ENCODE measurements at regions not wholly inside any gene's neighbourhood (a gene's known extent, or its start where the extent isn't known, plus 50 kb on each side); places are given as distances from the start of the nearest gene placed in this dataset.

DNA sequence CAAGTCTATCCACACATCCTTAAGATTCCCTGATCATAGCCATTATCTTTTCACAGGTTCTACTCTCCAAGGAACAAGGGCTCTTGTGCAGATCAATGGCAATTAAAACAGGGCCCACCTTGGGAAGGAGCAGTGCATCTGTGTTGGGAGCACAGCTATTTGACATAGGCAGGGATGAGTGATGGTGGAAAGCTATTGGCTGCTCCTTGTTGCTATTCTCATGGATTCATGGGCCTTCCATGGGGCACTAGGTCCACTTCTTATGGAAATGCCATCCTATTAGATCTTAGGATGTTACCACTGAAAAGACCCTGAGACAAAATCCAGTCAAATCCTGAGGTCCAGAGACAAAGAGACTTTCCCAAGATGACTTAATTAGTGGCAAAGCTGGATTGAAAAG lies 148.6 kb upstream of the MTNR1B start:
- TF ChIP-seq, protein P1, sequence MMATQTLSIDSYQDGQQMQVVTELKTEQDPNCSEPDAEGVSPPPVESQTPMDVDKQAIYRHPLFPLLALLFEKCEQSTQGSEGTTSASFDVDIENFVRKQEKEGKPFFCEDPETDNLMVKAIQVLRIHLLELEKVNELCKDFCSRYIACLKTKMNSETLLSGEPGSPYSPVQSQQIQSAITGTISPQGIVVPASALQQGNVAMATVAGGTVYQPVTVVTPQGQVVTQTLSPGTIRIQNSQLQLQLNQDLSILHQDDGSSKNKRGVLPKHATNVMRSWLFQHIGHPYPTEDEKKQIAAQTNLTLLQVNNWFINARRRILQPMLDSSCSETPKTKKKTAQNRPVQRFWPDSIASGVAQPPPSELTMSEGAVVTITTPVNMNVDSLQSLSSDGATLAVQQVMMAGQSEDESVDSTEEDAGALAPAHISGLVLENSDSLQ (IDR thresholded peaks at IDR 0.05): no peak
- TF ChIP-seq ELF4 (IDR thresholded peaks at IDR 0.05): no peak
- no peak for TF ChIP-seq SP1 (IDR thresholded peaks at IDR 0.05)
- TF ChIP-seq BHLHE40 (IDR thresholded peaks at IDR 0.05; ENCODE audit: borderline replicate concordance): no peak
- TF ChIP-seq FOXM1 (IDR thresholded peaks at IDR 0.05; ENCODE audit: borderline replicate concordance): no peak
- TF ChIP-seq CTBP1 (IDR thresholded peaks at IDR 0.05; ENCODE audit: borderline replicate concordance): no peak
- TF ChIP-seq FOXK2 (IDR thresholded peaks at IDR 0.05): no peak
- no peak for TF ChIP-seq HDGF (IDR thresholded peaks at IDR 0.05; ENCODE audit: borderline replicate concordance)
- TF ChIP-seq ZNF384 (IDR thresholded peaks at IDR 0.05): no peak
- TF ChIP-seq LEF1 (IDR thresholded peaks at IDR 0.05; ENCODE audit: borderline replicate concordance): no peak
- no peak for TF ChIP-seq TARDBP (IDR thresholded peaks at IDR 0.05)

All from HEK293T (cell line).